ENCODE measurements at regions not wholly inside any gene's neighbourhood (a gene's known extent, or its start where the extent isn't known, plus 50 kb on each side); places are given as distances from the start of the nearest gene placed in this dataset.

DNA sequence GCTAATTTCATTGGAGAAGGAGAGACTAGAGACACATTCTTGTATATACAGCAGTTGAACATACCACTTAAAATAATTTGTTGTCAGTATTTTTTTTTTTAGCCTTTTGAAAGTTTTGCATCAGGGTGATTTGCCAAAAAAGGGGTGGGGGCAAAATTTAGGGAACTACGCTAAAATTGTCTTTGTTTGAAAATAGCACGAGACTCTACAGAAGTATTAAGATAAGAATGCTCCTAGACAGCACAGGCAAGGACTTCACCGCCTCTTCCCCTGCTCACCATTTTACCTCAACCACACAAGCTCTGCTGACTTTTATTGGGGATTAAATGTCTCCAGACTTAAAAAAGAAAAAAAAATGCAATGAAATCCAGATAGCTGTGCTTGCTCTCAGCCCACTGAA lies 236.1 kb upstream of the USP25 start:
- TF ChIP-seq, protein P1, sequence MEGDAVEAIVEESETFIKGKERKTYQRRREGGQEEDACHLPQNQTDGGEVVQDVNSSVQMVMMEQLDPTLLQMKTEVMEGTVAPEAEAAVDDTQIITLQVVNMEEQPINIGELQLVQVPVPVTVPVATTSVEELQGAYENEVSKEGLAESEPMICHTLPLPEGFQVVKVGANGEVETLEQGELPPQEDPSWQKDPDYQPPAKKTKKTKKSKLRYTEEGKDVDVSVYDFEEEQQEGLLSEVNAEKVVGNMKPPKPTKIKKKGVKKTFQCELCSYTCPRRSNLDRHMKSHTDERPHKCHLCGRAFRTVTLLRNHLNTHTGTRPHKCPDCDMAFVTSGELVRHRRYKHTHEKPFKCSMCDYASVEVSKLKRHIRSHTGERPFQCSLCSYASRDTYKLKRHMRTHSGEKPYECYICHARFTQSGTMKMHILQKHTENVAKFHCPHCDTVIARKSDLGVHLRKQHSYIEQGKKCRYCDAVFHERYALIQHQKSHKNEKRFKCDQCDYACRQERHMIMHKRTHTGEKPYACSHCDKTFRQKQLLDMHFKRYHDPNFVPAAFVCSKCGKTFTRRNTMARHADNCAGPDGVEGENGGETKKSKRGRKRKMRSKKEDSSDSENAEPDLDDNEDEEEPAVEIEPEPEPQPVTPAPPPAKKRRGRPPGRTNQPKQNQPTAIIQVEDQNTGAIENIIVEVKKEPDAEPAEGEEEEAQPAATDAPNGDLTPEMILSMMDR (conservative IDR thresholded peaks at IDR 0.05; ENCODE audit: low read length), result no peak
- no peak for TF ChIP-seq EZH2phosphoT487 (IDR thresholded peaks at IDR 0.05; ENCODE audit: borderline replicate concordance, low read depth, low read length)

All from OCI-LY7 (cell line).